HK-2 (cell line): ENCODE measurements at regions not wholly inside any gene's neighbourhood (a gene's known extent, or its start where the extent isn't known, plus 50 kb on each side); places are given as distances from the start of the nearest gene placed in this dataset.
"Not testable (repeated sequence)": the region's sequence is repeated elsewhere in the genome, so short reads cannot be mapped to it uniquely, and the experiment has no call there.

Experiments used
- DNase-seq: peaks from one replicate; pipeline ENCODE4 v3.0.0-alpha.2; 2018; ENCODE audit not compliant: unreplicated experiment

DNA sequence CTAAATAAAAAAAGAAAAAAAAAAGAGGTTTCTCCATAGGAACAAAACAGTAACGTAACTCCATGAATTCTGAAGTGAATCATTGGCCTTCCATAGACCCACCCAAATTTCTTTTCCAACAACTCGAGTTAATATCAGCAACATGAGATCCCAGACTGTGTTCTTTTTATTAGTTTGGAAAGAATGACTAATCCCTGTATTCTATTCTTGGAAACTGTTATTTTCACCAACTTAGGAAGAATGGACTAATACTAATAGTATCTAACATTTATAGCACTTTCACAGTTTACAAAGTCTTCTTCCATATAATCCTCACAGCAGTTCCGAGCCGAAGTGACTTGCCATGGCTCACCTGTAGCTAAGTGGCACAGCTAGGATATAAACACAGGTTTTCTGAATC is 72.7 kb upstream of the SLC4A7 start:
- no peak for DNase-seq

DNA sequence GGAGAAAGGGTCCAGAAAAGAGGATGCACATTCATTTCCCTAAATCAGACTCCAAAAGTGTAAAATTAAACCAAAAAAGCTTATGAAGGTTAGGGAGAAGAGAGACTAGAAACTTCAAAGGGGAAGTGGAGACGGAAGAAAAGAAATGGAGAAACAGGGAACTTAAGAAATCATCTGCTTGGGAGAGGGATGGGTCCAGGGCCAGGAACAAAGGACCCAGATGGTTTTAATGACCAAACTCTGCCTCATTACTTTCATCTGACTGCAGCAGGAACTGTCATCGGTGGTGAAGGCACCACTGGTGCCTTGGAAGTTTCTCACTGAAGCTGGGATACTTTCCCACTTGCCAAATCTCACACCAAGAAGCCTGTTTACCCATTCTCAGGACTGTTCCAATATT is 70.5 kb upstream of the SLC4A7 start:
- no peak for DNase-seq

DNA sequence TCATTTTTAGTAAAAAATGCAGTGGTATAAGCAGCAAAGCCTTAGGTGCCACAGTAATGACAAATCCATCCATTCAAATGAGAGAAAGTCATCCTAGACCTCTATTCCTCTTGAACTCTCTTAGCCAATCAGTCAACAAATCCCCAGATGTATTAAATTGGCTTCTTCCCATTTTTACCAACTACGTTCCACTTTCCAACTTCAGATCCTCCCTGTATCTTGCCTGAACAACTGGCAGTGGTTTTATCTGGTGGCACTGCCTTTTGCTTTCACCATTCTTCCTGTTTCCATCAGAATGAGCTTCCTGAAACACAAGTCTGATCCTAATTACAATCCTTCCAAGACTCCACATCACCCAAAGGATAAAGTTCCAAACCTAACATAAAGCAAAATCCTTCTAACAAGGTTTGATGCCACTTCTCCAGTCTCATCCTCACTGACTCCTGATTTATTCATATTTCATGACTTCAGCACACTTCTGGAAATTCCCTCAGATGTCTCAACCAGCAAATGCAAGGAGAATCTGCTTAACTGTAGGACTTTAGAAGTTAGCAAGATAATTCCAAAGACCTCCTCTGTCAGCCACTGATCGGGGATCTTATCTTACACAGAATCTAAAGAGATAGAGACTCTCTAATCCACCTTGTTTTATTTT is 69.8 kb upstream of the SLC4A7 start:
- DNase-seq, result no peak

DNA sequence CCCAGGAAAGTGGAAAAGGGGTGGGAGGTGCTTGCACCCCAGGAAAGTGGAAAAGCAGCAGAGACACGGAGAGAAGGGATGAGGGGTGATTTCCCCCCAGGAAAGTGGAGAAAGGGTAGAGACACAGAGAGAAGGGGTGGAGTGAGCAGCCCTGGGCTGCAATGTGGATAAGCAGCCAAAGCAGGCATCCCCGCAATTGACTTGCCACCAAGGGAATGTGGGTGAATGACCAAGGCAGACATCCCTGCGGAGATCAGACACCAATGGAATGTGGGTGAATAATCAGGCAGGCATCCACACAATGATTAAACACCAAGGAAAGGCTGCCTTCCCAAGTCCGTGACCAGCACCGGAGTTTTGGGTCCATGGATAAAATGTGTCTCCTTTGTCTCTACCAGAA is 68.5 kb upstream of the SLC4A7 start:
- peak; percentile 39 for DNase-seq

DNA sequence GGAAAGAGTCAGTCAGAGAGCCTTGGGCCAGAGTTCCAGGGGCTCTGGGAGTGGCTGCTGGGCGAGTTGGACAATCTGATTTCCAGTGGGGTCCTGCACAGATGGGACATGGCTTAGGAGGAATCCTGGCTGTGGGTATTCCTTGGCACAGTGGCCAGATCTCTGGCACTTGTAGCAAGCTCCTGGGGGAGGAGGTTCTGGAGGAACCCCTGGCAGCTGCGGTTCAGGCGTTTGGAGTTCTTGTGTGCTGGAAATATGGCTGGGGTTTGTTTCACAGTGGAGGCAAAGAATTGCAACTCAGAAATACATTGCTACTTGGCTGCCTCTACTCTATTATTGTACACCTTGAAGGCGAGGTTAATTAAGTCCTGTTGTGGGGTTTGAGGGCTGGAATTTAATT is 67.2 kb upstream of the SLC4A7 start:
- DNase-seq, result not testable (repeated sequence)

DNA sequence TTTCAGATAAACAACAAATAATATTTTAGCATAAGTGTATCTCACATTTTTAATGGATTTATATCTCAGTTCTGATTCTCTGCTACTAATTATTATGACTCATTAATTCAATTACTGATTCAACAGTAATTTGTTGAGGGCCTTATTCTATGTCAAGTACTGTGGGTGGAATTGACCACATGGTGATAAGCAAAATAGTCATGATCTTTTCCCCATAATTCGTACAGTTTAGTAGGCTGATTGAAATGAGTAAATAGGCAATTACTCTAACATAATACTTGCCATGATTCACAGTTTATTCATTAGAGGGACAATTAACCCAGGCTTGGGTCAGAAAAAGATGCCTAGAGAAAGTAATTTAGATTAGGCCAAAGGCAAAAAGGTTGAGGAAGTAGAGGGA is 60.9 kb upstream of the SLC4A7 start:
- DNase-seq, result no peak

DNA sequence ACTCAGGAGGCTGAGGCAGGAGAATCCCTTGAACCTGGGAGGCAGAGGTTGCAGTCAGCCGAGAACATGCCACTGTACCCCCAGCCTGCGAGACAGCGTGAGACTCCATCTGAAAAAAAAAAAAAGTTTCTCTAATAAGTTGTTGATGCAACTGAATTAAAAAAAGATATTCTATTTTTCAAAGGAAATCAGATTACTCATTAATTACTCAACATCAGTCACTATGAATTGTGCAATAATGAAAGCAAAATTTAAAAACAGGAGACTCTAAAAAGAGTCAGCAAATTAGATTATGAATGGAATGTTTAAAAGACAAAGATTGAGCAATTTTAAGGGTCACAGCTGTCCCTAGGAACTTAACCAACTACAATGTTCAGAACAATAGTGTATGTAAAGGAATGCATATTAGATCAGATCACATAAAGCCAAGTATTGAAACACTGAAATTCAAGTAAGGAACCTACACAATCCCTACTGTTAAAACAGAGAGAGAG is 60.2 kb upstream of the SLC4A7 start:
- DNase-seq, result no peak

DNA sequence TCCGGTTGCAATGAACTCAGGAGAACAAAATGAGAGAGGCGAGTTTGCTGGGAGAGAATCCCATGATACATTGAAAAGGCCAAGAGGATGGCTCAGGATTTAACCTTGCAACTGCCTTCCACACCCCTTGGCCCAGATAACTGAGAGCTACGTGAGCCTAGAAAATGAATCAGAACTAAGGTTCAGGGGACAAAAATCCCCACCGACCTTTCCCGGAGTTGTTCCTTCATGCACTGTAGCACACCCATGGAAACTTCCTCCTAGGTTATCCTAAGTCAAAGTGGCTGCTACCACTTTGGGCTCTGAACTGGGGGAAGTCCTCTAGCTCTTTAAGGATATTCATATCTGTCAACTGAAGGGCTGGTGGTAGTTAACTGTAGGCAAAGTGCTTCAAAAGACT is 58.3 kb upstream of the SLC4A7 start:
- DNase-seq, result no peak

DNA sequence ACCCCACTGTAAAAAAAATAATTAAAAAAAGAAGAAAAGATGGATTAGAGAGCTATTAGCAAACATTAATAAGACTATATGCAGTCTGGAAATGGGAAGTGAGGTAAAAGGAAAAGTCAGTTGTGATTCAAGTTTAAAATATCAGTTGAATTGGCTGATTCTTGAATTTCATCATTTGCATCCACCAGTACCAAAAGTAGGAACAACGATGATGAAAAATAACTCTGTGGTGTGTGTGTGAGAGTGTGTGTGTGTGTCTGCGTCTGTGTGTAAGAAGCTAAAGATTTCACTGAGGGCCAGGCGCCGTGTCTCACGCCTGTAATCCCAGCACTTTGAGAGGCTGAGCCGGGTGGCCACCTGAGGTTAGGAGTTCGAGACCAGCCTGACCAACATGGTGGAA is 56.0 kb upstream of the SLC4A7 start:
- no peak for DNase-seq

DNA sequence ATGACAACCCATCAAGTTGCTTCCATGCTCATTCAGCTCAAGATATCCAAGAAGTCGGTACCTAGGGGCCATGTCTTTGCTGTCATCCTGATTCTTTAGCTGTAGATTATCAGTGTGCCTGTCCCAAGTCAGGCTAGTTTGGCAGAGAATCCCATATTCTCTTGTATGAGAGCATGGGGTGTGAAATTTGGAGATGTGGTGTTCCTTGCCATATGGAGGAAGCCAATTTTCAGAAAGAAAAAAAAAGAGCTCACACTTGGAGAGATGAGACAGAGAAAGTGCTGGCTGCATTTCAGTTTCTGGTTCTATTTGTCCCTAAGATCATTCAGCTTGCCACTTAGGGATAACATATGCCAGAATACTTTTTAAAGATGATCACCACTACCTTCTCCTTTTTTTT is 52.3 kb upstream of the SLC4A7 start:
- DNase-seq, result no peak

DNA sequence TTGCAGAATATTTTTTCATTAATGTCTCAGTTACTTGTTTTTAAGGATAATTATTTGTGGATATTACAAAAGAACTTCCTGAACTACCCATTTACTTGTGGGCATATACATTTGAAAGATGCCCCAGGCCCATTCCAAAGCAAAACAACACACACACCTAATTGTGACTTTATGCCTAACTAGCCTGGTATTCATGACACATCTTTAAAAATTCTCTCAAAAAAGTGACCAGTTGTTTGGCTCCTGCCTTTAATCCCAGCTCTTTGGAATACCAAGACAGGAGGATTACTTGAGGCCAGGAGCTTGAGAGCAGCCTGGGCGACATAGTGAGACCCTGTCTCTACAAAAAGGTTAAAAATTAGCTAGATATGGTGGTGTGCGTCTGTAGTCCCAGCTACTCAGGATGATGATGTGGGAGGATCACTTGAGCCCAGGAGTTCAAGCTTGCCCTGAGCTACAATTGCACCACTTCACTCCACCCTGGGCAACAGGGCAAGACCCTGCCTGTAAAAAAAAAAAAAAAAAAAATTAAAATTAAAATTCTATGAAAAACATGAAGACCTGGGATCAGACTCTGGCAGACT is 51.7 kb upstream of the SLC4A7 start:
- DNase-seq, result peak; percentile 11

DNA sequence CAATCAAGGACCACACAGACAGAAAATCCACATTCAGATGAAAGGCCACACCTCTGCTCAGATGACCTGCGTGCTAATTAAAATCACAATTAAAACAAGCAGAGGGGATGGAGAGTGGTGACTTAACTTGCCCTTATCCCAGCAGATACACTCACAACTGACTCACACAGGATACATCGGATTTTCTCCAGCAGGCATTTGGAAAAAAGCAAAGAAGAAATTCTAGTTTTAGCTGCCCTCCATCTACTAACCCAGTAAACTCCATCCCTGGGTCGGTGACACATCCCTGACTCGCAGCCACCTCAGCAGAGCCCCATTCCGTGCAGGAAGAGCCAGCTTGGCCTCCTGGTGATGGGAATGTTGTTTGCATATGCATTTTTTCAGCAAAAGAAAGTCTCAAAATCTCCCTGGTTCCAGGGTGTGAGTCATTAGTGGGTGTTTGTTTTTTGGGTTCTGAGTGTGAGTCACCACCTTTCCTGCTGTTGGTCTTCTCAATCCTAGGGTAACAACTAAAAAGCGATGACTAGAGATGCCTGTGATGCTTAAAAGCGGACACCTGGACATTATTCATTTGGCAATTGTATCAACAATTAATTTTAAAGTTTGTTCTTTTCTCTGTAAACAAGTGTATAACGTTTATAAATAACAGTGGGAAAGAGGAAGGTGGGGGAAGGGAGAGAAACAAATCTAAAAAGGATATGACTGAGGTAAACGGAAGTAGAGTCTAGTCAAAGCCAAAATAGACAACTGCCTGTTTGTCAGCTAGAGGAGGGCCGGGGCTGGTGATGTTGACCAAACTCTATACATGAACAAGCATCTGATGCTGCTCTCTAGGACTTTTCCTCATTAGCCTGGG is 49.8 kb upstream of the SLC4A7 start:
- peak; percentile 81 for DNase-seq
